Keratinocyte (primary cell): ENCODE measurements at regions not wholly inside any gene's neighbourhood (a gene's known extent, or its start where the extent isn't known, plus 50 kb on each side); places are given as distances from the start of the nearest gene placed in this dataset.

Experiments used
- DNase-seq: peaks from one replicate; pipeline ENCODE4 v3.0.0-alpha.2; 2011; ENCODE audit warnings: low read depth, missing footprints, low spot score
- FAIRE-seq: peaks from 2 replicates; lab custom pipeline; 2011; peaks lifted over from hg19 to GRCh38; lab: Jason Lieb, UNC
- H2AFZ ChIP-seq: 2 replicates; pipeline ENCODE4 v1.6.0; 2012; ENCODE audit warnings: low read length, control low read depth, inconsistent platforms; ENCODE audit not compliant: control insufficient read depth
- H3K27ac ChIP-seq: 2 replicates; pipeline ENCODE4 v1.5.1; 2011; ENCODE audit warnings: low read length; ENCODE audit not compliant: control insufficient read depth, insufficient read depth
- H3K27me3 ChIP-seq: 3 replicates; pipeline ENCODE4 v1.6.0; 2011; ENCODE audit warnings: low read length; ENCODE audit not compliant: control insufficient read depth, insufficient read depth; ENCODE audit errors: extremely low read depth
- H3K36me3 ChIP-seq, 2 experiments: 2 replicates in 1 of 2; 3 replicates in 1 of 2; pipeline ENCODE4 v1.5.1; 2011; ENCODE audit warnings: low read length in 2 of 2, mild to moderate bottlenecking in 1 of 2; ENCODE audit not compliant: control insufficient read depth in 2 of 2, insufficient read depth in 2 of 2; ENCODE audit errors: extremely low read depth in 1 of 2
- H3K4me1 ChIP-seq: 3 replicates; pipeline ENCODE4 v1.5.1; 2011; ENCODE audit warnings: low read length; ENCODE audit not compliant: control insufficient read depth, insufficient read depth; ENCODE audit errors: extremely low read depth
- H3K4me2 ChIP-seq: 3 replicates; pipeline ENCODE4 v1.6.0; 2011; ENCODE audit warnings: low read depth, low read length; ENCODE audit not compliant: control insufficient read depth, insufficient read depth; ENCODE audit errors: extremely low read depth
- H3K4me3 ChIP-seq, 3 experiments: fragments of 200-600 bp in 1 of 3; sonication (generic) in 1 of 3; 2 replicates in 2 of 3; 3 replicates in 1 of 3; pipeline ENCODE4 v1.5.1; 2011 to 2016; ENCODE audit warnings: low read length in 3 of 3, mild to moderate bottlenecking in 3 of 3, control low read depth in 2 of 3, inconsistent platforms in 1 of 3, low read depth in 1 of 3, mixed read lengths in 1 of 3, mixed run types in 1 of 3, moderate library complexity in 1 of 3; ENCODE audit not compliant: control insufficient read depth in 2 of 3, insufficient read depth in 2 of 3; ENCODE audit errors: extremely low read depth in 1 of 3
- H3K79me2 ChIP-seq: 2 replicates; pipeline ENCODE4 v1.6.0; 2012; ENCODE audit warnings: low read length; ENCODE audit not compliant: control insufficient read depth, insufficient read depth
- H3K9ac ChIP-seq: 3 replicates; pipeline ENCODE4 v1.6.0; 2011; ENCODE audit warnings: low read length; ENCODE audit not compliant: control insufficient read depth, insufficient read depth; ENCODE audit errors: extremely low read depth
- H3K9me1 ChIP-seq: 3 replicates; pipeline ENCODE4 v1.6.0; 2011; ENCODE audit warnings: low read length; ENCODE audit not compliant: control insufficient read depth, insufficient read depth; ENCODE audit errors: extremely low read depth
- H3K9me3 ChIP-seq: 2 replicates; pipeline ENCODE4 v1.5.1; 2012; ENCODE audit warnings: low read depth, low read length; ENCODE audit not compliant: control insufficient read depth
- H4K20me1 ChIP-seq: 3 replicates; pipeline ENCODE4 v1.6.0; 2011; ENCODE audit warnings: low read length; ENCODE audit not compliant: control insufficient read depth, insufficient read depth; ENCODE audit errors: extremely low read depth
- CTCF ChIP-seq, 3 experiments: IDR thresholded peaks in 1 of 3; conservative IDR thresholded peaks in 1 of 3; optimal IDR thresholded peaks in 1 of 3; 2 replicates in 2 of 3; 3 replicates in 1 of 3; pipeline versions ENCODE3 to v1.5.1; 2011; ENCODE audit warnings: low read length in 3 of 3, mild to moderate bottlenecking in 3 of 3, moderate library complexity in 2 of 3, control low read depth in 1 of 3, inconsistent platforms in 1 of 3; ENCODE audit not compliant: insufficient read depth in 2 of 3; ENCODE audit errors: extremely low read depth in 1 of 3
- EZH2 ChIP-seq: IDR thresholded peaks from one replicate; pipeline ENCODE4 v1.6.1; 2012; ENCODE audit warnings: inconsistent platforms, mild to moderate bottlenecking, low read length, moderate library complexity
- dilution Hi-C: fragments of 300-500 bp; cut with MboI; formaldehyde crosslinking; loops from one replicate; pipeline ENCODE4 v1.7.0; 2020; ENCODE audit warnings: low sequenced_read_pairs; ENCODE audit not compliant: extremely low pct_ligation_motif_present

DNA sequence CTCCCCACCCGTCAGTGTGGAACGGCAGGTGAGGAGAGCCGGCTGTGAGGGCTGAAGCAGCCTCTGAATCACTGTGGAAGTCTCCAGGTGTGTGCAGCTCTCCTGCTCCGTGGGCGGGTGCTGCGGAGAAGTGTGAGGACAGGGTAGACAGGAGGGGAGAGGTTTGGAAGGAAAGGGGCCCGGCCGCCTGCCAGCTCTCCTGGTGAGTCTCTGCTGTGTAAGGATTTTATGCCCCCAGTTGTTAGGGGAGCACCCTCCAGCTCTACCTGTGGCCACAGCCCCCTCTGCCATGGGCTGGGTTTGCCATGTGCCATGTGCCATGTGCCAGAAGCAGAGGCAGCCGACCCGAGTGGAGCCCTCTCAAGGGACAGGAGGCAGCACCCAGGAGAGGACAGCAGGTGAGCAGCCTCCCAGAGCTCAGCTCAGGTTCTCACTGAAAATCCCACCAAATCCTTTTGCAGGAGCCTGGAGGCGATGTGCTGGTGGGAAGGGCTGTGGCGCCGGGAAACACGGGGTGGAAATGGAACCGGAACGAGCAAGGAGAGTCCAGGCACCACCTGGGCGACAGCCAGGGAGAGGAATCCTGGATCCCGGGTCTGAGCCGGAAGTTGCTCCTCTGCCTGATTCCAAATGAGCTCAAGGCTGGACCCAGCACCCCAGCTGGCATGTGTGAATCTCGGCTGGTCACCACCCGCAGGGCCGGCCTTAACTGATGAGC, 804.4 kb downstream of the BRD1 start:
- Histone ChIP-seq H3K27me3 (no peaks in the 10 kb centered on the region), H3K4me1 (no peaks in the 10 kb centered on the region), H3K4me3 (no peak overlapping the region), H3K79me2 (no peaks in the 10 kb centered on the region), H3K9me3 (peaks cover 5% of the 10 kb centered on the region), H3K9ac (no peak overlapping the region), H3K9me1 (no peaks in the 10 kb centered on the region), H3K27ac (no peak overlapping the region), H2AFZ (no peak overlapping the region), H3K36me3 (no peaks in the 10 kb centered on the region), H4K20me1 (no peaks in the 10 kb centered on the region), H3K4me2 (no peak overlapping the region)
- no peak for FAIRE-seq
- no peak for DNase-seq
- dilution Hi-C loops, result no loop called here
- TF ChIP-seq CTCF (optimal IDR thresholded peaks at IDR 0.05 in 1 of 3, IDR thresholded peaks at IDR 0.05 in 1 of 3, conservative IDR thresholded peaks at IDR 0.05 in 1 of 3; ENCODE audit: extremely low read depth in 1 of 3, insufficient read depth in 2 of 3, low read length in 3 of 3) (no peak), EZH2 (no peak)

GRCh38 chr22:49022816-49023160, 804.9 kb downstream of the BRD1 start:
- H3K4me1 ChIP-seq, result no peaks in the 10 kb centered on the region
- H3K79me2 ChIP-seq, result no peaks in the 10 kb centered on the region
- no peaks in the 10 kb centered on the region for H3K36me3 ChIP-seq
- no peak overlapping the region for H3K9ac ChIP-seq
- H3K4me2 ChIP-seq, result no peak overlapping the region
- TF ChIP-seq CTCF (optimal IDR thresholded peaks at IDR 0.05 in 1 of 3, IDR thresholded peaks at IDR 0.05 in 1 of 3, conservative IDR thresholded peaks at IDR 0.05 in 1 of 3; ENCODE audit: extremely low read depth in 1 of 3, insufficient read depth in 2 of 3, low read length in 3 of 3) (no peak), EZH2 (no peak)
- no peak overlapping the region for H3K27ac ChIP-seq
- peaks cover 3% of the 10 kb centered on the region for H3K9me3 ChIP-seq
- no peaks in the 10 kb centered on the region for H4K20me1 ChIP-seq
- dilution Hi-C loops, result no loop called here
- H3K9me1 ChIP-seq, result no peaks in the 10 kb centered on the region
- no peak overlapping the region for H2AFZ ChIP-seq
- FAIRE-seq, result no peak
- no peak overlapping the region for H3K4me3 ChIP-seq
- no peak for DNase-seq
- H3K27me3 ChIP-seq, result no peaks in the 10 kb centered on the region
